ENCODE measurements at regions not wholly inside any gene's neighbourhood (a gene's known extent, or its start where the extent isn't known, plus 50 kb on each side); places are given as distances from the start of the nearest gene placed in this dataset.
"Not testable (repeated sequence)": the region's sequence is repeated elsewhere in the genome, so short reads cannot be mapped to it uniquely, and the experiment has no call there.

DNA sequence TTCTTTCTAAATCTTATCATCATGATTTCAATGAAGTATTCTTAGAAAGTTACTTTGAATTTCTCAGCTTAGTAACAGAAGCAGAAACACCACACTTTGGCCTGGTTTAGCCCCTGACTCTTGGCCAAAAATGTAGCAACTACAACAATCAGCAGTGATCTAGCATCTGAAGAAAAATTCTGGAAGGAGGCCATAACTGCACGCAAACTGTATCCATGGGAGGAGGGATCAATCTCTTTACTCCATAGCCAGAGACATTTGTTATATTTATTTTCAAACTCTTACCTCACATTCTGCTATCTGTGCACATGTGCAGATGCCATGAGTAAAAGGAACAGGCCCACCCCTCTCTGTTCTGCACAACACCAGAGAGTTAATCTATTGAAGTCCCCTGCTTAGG is 251.0 kb upstream of the P2RY1 start:
- DNase-seq = no peak

DNA sequence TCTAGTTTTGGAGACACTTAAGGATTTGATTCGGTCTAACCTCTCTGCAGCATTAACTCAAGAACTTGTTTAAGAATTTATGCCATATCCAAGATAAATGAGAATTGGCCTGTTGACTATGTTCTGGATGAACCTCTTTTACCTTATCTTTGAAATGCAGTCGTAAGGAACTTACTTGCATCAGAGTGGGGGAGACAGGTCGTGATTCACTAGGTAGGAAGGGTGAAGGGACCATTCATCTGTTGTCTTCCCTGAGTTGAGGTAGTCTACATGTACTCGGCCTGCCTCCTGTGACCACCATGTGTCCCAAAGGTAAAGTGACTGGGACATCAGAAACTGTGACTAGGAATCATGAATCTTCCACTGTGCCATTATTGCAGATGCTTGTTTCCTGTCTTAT is 248.0 kb upstream of the P2RY1 start:
- DNase-seq = no peak

DNA sequence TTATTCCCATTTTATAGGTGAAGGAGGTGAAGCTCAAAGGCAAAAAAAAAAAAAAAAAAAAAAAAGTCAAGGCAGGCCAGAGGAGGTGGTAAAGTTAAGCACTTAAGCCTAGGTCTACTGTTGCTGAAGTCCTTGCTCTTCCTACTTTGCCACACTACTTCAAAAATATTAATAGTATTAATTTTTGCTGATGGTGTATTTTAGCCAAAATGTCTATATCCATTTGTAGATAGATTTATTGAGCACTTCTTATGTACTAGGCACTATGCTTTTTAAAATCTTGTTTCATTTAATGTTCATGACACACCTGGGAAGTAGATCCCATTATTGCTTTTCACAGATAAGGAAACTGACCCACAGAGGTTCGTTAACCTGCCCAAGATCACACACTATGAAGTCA is 247.1 kb upstream of the P2RY1 start:
- DNase-seq = no peak

DNA sequence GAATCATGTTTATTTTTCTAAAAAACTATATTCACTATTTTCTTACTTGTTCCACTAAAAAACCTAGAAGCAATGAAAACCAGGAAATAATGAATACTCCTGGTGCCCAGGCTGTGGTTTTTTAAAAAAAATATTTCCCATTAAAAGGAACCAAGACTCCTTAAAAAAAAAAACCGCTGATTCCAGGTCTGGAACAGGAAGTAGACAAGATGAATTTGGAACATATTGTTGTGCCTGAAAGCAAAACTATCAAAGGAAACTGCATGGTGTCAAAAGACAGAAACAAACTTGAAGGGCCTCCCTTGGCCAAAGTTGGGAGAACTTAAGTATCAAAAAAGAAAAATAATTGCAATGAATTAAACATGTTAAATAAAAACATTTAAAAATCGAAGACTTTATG is 245.3 kb upstream of the P2RY1 start:
- DNase-seq = no peak

DNA sequence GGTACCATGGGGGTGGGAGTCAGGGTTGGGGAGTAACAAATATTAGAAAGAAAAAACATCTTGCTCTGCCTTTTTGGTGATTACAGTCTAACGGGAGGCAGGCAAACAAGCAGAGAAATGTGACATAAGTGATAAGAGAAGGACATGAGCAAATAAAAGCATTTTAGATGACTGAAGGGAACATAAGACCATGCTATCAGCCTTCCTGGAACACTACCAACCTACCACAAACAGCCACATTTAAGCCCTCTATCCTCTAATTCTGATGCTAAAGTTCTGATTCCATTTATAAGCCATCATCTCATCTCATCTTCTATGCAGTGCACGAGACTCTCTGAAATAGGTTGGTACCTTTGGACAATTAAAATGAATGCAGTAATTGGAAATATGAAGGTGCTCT is 243.4 kb upstream of the P2RY1 start:
- DNase-seq = no peak

DNA sequence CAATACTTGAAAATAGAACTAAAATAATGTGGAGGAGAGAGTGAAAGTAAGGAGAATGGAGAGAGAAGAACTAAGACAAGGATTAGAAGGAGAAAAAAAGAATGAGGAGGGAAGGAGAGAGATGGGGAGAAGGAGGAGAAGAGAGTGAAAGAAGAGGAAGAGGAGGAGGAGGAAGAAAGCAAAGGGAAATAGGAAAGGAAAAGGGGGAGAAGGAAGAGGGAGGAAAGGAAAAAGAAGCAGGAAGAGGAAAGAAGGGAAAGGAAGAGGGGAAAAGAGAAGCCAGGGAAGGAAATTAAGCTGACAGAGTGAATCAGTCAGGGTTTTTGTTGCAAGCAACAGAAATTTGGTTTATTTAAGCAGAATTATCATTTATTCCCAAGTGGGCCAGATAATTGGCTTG is 241.7 kb upstream of the P2RY1 start:
- no peak for DNase-seq

DNA sequence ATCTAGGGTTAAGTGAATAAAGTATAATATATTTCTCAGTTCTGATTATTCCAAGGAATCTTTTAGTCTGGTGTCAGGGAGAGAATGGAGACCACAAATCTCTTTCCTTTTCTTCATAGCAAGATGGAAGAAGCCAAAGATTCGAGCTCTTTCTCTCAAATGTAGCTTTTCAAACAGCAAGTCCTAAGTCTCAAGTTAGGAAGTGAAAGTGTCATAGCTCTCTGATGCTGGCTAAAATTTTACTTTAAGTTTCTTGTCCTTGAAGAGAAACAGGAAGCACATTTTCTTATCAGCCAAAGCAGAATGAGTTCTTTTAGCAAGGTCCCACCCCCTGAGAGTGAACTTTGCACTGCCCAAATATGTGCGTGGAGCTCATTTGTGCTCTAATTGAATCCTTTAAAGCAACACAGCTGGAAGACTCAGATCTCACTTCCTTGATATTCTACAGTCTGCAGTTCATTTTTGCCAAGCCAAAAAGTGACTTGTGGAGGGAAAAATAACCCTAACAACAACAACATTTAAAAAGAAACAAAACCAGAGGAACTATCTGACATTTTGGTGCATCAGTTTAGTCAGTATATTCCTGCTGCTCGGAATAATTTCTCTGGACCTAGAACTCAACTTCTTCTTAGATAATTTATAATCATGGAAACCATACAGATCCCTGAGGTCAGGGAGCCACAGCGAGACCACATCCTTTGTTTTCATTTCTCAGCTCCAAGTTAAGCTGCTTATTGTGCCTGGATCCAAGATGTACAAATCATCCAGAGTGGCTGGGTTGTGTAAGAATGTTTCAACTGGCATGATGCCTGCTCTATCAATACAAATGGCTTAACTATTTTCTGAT is 238.7 kb upstream of the P2RY1 start:
- DNase-seq = no peak

DNA sequence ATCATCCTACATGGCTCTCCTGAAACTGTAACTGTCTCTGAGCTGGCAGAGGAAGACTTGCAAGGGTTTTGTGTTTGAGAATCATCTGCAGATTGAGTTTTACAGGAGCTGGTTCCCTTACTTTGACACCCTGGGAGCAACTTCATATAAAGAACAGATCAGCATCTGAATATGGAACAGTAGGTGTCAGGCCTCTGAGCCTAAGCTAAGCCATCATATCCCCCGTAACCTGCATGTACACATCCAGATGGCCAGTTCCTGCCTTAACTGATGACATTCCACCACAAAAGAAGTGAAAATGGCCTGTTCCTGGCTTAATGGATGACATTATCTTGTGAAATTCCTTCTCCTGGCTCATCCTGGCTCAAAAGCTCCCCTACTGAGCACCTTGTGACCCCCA is 238.1 kb upstream of the P2RY1 start:
- DNase-seq = not testable (repeated sequence)

DNA sequence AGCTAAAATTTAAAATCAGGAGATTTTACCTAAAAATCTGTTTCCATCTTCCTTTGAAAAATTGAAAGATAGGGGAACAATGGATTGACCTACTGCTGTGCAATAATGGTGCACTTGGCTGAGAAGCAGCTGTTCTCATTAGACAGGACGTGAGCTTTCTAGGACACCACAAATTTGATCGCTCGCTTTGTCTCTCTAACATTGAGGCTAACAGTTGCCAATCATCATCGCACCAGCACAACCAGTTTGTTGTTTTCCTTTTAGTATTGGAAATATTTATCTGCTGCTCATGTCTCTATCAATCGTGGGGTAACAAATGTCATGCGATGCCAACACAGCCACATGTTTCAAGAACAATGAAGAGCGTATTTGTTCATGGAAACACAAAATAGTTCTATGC is 228.8 kb upstream of the P2RY1 start:
- DNase-seq = no peak

DNA sequence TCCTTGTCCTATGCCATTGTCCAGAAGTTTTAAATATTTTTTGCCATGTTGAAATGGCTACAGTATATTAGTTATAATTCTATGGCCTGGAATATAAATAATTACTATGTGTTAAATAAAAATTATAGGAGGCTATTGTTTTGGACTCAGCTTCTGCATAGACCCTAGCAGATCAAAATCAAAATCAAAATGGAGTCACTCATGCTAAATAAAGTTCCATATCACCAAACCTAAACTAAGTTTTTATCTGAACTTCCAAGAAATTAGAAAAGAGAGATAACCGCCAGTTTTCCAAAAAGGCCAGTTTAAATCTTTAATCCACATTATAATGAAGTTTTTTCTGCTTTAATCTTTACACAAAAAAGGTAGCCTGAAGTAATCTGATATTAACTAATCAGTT is 227.8 kb upstream of the P2RY1 start:
- DNase-seq = no peak

DNA sequence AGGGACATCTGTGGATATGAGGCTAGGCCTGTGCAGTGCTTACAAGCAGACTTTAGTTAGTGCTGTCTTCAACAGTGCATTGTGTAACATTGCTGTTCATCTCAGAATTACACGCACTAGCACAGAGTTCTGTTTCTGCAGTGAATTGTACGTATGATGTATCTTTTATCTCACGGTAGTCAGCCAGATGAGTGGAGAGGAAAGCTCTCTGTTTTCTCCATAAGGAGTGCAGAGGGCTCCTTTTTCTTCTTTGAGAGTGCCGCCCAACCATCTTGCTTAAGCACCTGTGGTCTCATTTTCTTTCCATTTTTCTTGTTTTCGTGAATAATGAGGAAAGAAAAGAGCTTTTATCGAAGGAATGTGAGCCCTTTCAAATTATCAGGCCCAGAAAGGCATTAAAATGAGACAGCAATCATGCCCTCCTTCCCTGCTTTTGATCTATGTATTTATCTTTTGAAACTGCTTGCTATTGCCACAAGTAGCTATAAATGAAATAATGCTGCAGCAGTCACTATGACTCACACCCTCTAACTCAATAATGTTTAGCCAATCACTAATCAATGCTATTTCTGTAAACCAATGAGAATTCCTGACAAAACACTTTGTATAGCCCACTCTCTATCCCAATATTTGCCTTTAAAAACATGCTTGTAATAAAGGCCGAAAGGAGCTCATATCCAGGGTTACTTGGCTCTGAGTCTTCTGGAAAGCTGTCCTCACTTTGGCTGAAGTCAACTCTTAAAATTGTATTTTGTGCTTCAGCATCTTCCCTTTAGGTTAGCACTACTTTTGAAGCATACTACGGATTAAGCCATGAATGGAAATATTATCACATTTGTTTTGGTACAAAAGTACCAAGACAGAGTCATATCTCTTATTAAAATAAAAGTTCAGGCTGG is 226.0 kb upstream of the P2RY1 start:
- no peak for DNase-seq

DNA sequence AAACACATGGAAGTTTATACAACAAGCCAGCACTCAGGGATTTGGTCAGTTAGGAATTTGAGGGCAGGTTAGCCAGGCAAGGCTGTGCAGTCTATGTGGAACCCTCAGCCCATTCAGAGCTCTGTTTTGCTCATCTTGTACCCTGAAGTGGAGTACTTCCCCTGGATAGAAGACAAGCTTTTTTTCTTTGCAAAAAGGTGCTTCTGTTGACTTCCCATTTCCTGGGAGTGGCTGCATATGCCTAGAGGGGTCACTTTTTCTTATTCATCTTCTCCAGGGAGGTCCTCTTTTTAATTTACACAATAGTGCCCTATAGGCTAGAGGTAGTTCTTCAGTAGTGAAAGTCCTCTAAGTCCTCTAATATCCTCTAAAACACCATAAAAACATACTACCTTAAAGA is 225.0 kb upstream of the P2RY1 start:
- no peak for DNase-seq

DNA sequence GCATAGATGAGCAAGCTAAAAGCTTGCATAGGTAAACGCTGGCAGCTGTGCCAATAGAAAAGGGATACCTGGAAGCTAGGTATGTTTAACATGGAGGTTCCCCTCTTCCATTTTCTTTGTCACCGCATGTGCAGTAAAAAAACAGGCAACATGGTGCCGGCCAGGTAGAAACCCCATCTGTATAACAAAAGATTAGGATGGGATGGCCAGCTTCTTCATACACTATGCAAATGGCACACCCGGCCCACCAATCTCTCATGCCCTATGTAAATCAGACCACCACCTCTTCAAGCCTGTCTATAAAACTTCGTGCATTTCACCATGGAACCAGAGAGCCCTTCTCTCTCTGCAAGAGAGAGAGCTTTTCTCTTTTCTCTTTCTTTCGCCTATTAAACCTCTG is 224.3 kb upstream of the P2RY1 start:
- no peak for DNase-seq

DNA sequence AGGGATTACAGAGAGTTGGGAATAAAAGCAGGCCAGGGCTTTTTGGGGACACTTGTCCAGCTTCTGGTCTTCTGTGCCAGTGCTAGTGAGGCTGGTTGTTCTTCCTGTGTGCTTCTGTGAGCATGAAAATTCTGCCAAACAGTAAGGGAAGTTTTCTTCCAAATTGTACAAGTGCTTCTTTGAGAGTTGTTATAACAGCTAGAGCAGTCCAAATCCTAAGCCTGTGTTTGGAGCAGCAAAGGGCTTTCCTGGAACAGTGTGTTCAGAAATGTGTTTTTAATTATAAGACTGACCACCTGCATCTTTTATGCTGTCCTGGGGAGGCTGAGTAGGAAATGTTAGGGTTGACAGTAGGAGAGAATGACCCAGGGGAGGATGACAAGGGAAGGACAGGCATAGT is 223.0 kb upstream of the P2RY1 start:
- DNase-seq = no peak

DNA sequence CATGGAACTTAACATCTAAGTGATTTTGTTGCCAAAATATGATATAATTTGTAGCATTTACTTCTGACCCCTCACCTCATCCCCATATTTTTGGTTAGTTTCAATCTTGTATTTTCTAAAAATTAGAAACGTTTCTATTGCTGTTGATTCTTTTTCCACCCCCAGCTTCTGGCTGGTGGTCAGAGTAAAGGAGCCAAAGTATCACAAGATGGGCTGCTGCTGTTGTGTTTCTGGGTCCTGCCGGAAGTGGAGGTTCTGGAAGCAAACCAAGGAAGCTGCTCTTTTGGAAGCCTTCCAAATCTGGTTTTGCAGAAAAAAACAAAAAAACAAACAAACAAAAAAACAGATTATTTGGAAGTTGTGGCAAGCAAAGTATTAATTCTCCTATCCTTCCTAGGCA is 221.1 kb upstream of the P2RY1 start:
- DNase-seq = no peak

DNA sequence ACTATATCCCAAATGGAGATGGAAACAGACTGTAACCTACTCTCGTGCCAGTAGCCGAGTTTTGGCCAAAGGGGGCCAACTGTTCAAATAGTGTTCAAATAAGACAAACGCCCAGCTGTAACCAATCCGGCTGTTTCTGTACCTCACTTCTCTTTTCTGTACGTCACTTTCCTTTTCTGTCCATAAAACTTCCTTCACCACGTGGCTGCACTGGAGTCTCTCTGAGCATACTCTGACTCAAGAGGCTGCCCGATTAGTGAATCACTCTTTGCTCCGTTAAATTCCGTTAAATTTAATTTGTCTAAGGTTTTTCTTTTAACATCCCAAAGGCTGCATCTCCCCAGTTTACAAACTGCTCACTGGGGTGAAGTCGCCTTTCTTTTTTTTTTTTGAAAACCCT is 219.2 kb upstream of the P2RY1 start:
- DNase-seq = no peak

DNA sequence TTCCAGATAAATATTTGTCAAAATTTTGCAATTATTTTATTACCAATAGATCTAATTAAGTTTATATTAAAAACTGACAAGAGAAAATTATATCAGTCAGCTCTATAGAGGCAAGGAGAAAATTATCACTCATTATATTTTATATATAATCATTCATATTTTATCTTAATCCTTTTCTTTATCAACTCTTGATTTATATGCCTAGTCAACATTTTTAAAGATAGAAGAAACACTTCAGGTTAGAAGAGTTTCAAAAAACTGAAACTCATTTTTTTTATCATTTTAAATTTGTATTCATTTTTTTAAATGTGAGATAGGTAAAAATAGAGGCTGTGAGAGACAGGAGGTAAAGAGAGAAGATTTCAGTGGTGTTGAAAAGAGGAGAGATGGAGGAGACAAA is 217.3 kb upstream of the P2RY1 start:
- DNase-seq = no peak

DNA sequence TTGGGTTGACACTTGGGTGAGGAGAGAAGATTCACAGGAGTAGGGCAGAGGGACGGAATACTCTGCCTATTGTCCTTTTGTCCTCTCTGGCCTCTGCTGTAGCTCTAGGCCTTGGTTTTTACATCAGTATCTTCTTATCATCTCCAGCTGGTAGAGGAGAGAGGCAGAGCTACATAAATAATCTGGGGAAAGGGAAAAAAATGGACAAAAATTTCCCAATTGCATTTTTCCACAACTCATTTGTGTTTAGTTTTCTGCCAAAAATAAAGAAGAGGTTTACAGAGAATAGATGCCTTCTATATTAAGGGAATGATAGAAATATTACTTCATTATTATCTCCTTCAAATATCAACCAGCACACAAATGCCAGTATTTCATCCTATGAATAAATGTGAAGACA is 216.4 kb upstream of the P2RY1 start:
- DNase-seq = no peak

DNA sequence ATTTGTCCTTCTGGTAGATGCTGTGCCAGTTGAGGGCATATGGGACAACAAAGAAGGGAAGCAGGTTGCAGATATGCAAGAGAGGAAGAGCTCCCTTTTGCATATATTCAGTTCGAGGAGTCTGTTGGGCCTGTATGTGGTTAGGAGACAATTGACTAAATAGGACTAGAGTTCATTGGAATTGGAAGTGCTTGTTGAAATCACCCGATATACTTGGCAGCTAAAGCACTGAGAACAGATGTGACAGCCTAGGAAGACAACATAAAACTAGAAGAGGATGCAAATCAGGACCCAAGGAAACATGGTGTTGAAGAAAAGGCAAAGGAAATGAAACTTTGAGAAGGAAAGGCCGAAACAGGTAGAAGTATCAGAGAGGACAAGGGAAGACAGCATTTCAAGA is 215.2 kb upstream of the P2RY1 start:
- DNase-seq = no peak

DNA sequence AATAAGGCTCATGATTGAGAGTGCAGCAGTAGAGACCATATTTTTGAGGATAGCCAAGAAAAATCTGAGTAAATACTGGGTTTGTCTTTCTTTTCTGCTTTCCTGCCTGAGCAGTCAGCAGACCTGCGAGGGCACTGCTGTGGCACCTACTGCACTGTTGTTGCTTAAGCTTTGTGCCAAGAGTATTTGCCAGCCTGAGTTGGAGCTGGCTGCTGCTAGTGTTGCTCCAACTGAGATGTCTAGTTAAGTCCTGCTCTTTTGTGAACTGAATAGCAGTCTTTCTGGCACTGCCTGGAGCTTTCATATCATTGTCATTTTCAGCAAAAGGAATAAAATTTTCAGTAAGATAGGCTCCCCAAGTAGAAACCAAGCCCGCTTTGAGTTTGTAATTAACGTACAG is 214.5 kb upstream of the P2RY1 start:
- no peak for DNase-seq

DNA sequence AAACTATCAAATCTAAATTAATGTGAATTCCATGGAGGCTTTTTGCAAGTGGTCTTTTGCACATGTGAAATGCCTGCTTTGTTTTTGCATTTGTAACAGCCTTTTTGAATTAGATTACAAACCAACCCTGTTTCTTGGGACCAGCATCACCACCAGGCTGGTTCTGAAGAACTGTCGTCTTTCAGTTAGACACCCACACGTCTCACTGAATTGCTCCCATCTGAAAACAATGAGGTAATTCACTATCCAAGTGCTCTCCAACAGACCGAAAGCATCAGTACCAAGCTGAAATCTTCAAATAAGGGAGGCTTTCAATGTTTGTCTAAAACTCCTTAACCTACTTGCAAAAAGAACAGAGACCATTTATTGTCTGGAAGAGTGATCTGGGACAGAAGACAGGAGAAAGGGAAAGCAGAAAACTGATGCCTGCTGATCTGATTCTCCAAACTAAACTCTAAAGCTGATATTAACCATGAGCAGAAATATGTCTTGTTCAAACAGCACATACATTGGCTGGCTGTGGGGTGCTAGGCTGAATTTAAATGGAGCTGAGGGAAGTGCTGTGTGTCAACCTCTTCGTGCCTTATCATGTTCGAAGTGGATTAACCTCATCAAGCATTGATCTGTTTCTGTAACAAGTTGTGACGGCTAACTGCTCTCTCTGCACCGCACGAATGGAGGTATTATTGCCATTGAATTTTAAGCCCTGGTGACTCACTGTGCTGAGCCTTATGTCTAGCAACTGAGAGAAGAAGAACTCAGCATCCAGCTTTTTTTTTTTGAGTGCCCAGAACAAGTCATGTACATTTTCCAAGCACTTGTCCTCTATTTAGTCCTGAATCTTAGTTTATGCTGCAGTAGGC is 213.7 kb upstream of the P2RY1 start:
- no peak for DNase-seq

DNA sequence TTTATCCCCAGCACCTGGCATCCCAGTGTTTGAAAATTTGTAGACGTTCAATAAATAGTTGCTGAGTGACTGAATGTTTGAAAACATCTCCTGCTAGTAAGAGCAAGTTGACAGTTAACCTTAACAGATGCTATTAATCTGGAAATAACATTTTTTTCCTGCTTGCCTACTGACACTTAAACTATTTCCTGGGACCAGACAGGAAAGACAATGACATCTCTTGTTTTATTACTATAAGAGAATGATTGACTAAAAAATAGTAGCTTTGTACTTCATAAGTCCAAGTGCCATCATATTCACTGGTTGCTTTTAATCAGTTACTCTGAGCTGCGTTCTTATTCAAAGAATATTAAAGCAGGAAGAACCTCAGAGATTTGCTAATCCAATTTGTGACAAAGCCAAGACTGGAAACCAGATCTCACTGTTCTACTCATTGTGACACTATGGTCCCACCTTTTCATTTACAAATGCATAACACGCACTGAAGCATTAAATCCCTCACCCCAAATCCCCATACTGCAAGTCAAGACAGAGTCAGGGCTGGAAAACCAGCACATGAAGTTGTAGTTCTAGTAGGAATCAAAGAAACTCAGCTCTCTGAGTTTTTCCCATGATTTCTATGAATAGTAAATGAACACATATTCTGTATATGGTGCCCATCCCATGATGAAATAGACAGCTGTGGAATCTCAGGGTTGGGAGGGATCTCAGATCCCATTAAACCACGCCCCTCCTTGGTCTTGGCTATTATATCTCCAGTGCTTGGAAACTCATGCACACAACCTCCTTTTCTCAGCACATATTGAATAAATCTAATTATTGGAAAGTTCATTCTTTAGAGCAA is 212.7 kb upstream of the P2RY1 start:
- no peak for DNase-seq
